Small intestine (tissue), 7 donors: ENCODE measurements at regions not wholly inside any gene's neighbourhood (a gene's known extent, or its start where the extent isn't known, plus 50 kb on each side); places are given as distances from the start of the nearest gene placed in this dataset.
A peak's percentile ranks its signal among the peaks of the same experiment; 100 is the strongest.

Experiments
- DNase-seq, 2 donors: peaks; one replicate each; pipeline versions ENCODE4 v3.0.0 to v3.0.0-alpha.2; 2013
- FAIRE-seq: peaks from 2 replicates; lab custom pipeline; 2012; peaks lifted over from hg19 to GRCh38; lab: Jason Lieb, UNC
- H3K27ac ChIP-seq, 3 donors: one replicate each; pipeline ENCODE4 v1.5.1; 2013; ENCODE audit warnings: low read length in 2 of 3, mild to moderate bottlenecking in 2 of 3, control low read depth in 1 of 3, inconsistent platforms in 1 of 3, low read depth in 1 of 3, moderate library complexity in 1 of 3
- H3K27me3 ChIP-seq, 3 donors: one replicate each; pipeline ENCODE4 v1.6.1; 2013; ENCODE audit warnings: low read length in 3 of 3, inconsistent platforms in 1 of 3; ENCODE audit not compliant: control insufficient read depth in 3 of 3, insufficient read depth in 3 of 3
- H3K36me3 ChIP-seq, 3 donors: one replicate each; pipeline ENCODE4 v1.6.1; 2013; ENCODE audit warnings: low read length in 3 of 3, inconsistent platforms in 1 of 3, low read depth in 1 of 3, mild to moderate bottlenecking in 1 of 3, moderate library complexity in 1 of 3; ENCODE audit not compliant: control insufficient read depth in 3 of 3, insufficient read depth in 2 of 3
- H3K4me1 ChIP-seq, 3 donors: one replicate each; pipeline ENCODE4 v1.6.1; 2013; ENCODE audit warnings: low read length in 2 of 3, inconsistent platforms in 1 of 3, low read depth in 1 of 3, mild to moderate bottlenecking in 1 of 3, moderate library complexity in 1 of 3; ENCODE audit not compliant: control insufficient read depth in 3 of 3, insufficient read depth in 2 of 3
- H3K4me3 ChIP-seq, 3 donors: one replicate each; pipeline ENCODE4 v1.5.1; 2013; ENCODE audit warnings: low read length in 3 of 3, control low read depth in 1 of 3, inconsistent platforms in 1 of 3, low read depth in 1 of 3, mild to moderate bottlenecking in 1 of 3, moderate library complexity in 1 of 3
- H3K9me3 ChIP-seq, 2 donors: one replicate each; pipeline ENCODE4 v1.6.1; 2013; ENCODE audit warnings: low read depth in 1 of 2, low read length in 1 of 2; ENCODE audit not compliant: control insufficient read depth in 2 of 2, insufficient read depth in 1 of 2
- WGBS, 3 donors: extraction: QIAGEN DNeasy Blood & Tissue Kit; methylation state at CpG; one replicate each; pipeline ENCODE4 v1.1.7; 2013; 5-methylcytosine and 5-hydroxymethylcytosine counted together
- donor health status: healthy with polysubstance abuse.
- donor health status: control.
- donor health status: control.
- donor health status: Bipolar disorder and iron deficiency.
- donor health status: healthy.

GRCh38 chr9:107874591-107875369 lies 385.2 kb upstream of the KLF4 start:
- no peak overlapping the region for H3K27ac ChIP-seq
- WGBS, 3 donors = 71 to 81% (median 76%) methylated on average over 14 of the region's 14 CpGs
- H3K27me3 ChIP-seq = no peaks in the 10 kb centered on the region
- no peaks in the 10 kb centered on the region for H3K4me1 ChIP-seq
- no peaks in the 10 kb centered on the region for H3K9me3 ChIP-seq
- DNase-seq (no peak), FAIRE-seq (no peak)
- H3K4me3 ChIP-seq = no peak overlapping the region
- no peaks in the 10 kb centered on the region for H3K36me3 ChIP-seq

GRCh38 chr9:107874137-107874536 lies 384.6 kb upstream of the KLF4 start:
- Histone ChIP-seq H3K9me3 (no peaks in the 10 kb centered on the region), H3K27ac (no peak overlapping the region), H3K4me1 (no peaks in the 10 kb centered on the region), H3K4me3 (no peak overlapping the region), H3K27me3 (no peaks in the 10 kb centered on the region), H3K36me3 (no peaks in the 10 kb centered on the region)
- FAIRE-seq = no peak
- WGBS, 3 donors = 86 to 93% (median 92%) methylated on average over 3 of the region's 3 CpGs
- no peak for DNase-seq

DNA sequence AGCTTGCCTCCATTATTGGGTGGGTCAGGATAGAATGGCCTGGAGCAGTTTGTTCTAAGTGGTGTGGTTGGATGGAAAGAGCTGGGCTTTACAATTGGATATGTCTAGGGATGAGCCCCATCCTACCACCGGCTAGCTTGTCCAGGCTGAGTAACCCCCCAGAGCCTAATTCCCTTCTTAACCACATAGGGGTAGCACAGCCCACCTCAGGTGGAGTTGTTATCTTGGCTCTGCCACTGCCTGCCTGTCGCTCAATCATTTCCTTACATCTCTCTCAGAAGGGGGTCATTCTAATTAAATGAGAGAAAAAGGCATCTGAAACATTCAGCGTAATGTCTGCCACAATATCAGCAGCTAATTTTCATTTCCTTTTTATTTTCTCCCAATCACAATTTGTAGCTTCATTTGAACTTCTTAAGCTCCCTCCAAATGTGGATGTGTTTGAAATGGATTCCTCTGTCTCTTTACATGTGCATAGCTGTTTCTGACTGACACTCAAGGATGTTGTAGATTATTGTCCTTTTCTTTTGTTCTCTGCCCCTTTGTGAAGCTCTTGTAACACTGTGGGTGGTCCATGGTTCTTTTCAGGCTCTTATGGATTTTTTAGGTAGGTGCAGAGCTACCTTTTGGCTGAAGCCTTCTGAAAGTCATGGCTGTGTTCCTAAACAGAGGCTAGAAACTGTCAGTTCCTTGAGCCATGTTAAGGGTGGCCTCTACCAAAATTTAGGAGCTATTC lies 383.1 kb upstream of the KLF4 start:
- H3K4me3 ChIP-seq = no peak overlapping the region
- no peaks in the 10 kb centered on the region for H3K4me1 ChIP-seq
- H3K9me3 ChIP-seq = no peaks in the 10 kb centered on the region
- 89 to 94% (median 93%) methylated on average over 3 of the region's 3 CpGs for WGBS, 3 donors
- DNase-seq = no peak
- H3K27me3 ChIP-seq = no peaks in the 10 kb centered on the region
- H3K27ac ChIP-seq = no peak overlapping the region
- no peaks in the 10 kb centered on the region for H3K36me3 ChIP-seq
- no peak for FAIRE-seq

- Histone ChIP-seq H3K36me3 (no peaks in the 10 kb centered on the region), H3K4me1 (no peaks in the 10 kb centered on the region), H3K9me3 (no peaks in the 10 kb centered on the region), H3K4me3 (no peak overlapping the region), H3K27me3 (no peaks in the 10 kb centered on the region), H3K27ac (no peak overlapping the region)
- WGBS, 3 donors = 65 to 76% (median 69%) methylated on average over 3 of the region's 3 CpGs
- FAIRE-seq (no peak), DNase-seq (peak; percentile 11 to 28)
Observed at GRCh38 chr9:107870927-107871680, 381.5 kb upstream of the KLF4 start.

DNA sequence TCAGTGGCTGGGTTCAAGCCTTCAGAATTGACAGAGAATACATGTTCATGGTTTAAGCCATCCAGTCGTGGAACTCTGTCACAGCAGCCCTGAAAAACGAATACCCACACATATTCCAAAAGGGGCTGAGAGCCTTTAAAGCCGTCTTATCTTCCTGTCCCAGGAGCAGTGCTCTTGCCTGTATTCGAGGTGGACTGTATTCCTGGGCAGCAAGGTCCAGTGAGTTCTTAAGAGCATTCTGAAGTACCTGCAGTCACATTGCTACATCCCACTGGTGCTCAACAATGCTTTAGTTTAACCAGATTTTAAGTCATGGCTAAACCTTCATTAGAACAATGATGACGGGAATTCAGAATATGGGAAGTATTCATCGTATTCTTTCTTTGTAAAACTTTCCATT lies 380.7 kb upstream of the KLF4 start:
- Histone ChIP-seq H3K4me3 (no peak overlapping the region), H3K27ac (no peak overlapping the region), H3K4me1 (no peaks in the 10 kb centered on the region), H3K9me3 (no peaks in the 10 kb centered on the region), H3K36me3 (no peaks in the 10 kb centered on the region), H3K27me3 (no peaks in the 10 kb centered on the region)
- FAIRE-seq (no peak), DNase-seq (no peak)
- 74 to 88% (median 79%) methylated on average over 6 of the region's 6 CpGs for WGBS, 3 donors

DNA sequence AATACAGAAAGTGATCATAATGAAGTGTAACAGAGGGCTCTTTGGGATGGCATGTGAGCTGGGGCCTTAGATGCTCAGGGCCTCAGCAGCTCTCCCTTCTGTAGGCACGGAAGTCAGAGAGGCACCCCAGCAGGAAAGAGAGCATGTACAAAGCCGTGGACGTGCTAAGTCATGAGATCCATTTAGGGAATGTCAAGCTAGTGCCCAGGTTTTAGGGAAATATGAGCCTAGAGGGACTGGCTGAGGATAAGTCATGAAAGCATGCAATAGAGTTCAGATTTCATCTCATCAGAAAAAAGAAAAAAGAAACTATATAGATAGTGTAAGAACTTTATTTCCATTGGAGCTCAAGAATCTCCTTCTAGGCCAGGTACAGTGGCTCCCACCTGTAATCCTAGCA lies 379.5 kb upstream of the KLF4 start:
- Histone ChIP-seq H3K9me3 (no peaks in the 10 kb centered on the region), H3K4me3 (no peak overlapping the region), H3K36me3 (no peaks in the 10 kb centered on the region), H3K4me1 (no peaks in the 10 kb centered on the region), H3K27ac (no peak overlapping the region), H3K27me3 (no peaks in the 10 kb centered on the region)
- FAIRE-seq (no peak), DNase-seq (no peak)
- WGBS, 3 donors = 80 to 96% (median 85%) methylated on average over 3 of the region's 3 CpGs

GRCh38 chr9:107868186-107868585 lies 378.6 kb upstream of the KLF4 start:
- FAIRE-seq (no peak), DNase-seq (no peak)
- no peak overlapping the region for H3K27ac ChIP-seq

DNA sequence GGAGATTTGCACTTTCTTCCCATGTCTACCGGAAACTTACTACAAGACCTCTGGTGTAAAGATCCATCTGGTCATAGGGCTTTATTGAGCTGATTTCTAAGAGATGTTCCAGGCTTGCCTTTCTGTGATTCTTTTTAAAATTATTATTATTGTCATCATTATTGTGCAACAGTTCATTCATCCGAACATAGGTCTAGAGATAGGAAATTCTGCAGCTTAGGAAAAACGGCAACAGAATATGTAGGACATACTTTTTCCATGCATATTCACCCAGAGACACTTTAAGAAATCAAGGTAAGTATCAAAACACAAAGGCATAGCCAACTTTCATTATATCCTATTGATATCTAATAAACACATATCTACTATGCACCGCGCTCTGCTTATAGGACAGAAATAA lies 378.2 kb upstream of the KLF4 start:
- DNase-seq = no peak
- FAIRE-seq = no peak
- no peak overlapping the region for H3K4me3 ChIP-seq
- no peaks in the 10 kb centered on the region for H3K36me3 ChIP-seq
- no peaks in the 10 kb centered on the region for H3K4me1 ChIP-seq
- no peaks in the 10 kb centered on the region for H3K27me3 ChIP-seq
- no peaks in the 10 kb centered on the region for H3K9me3 ChIP-seq
- H3K27ac ChIP-seq = no peak overlapping the region
- 91 to 97% (median 92%) methylated on average over 5 of the region's 5 CpGs for WGBS, 3 donors

More at GRCh38 chr9:107868186-107868585, 378.6 kb upstream of the KLF4 start:
- no peaks in the 10 kb centered on the region for H3K9me3 ChIP-seq
- H3K27me3 ChIP-seq = no peaks in the 10 kb centered on the region
- no peaks in the 10 kb centered on the region for H3K4me1 ChIP-seq
- no peak overlapping the region for H3K4me3 ChIP-seq
- no peaks in the 10 kb centered on the region for H3K36me3 ChIP-seq
